HG03103 (cell line): ENCODE measurements at regions not wholly inside any gene's neighbourhood (a gene's known extent, or its start where the extent isn't known, plus 50 kb on each side); places are given as distances from the start of the nearest gene placed in this dataset.

ENCODE experiments used
- ATAC-seq: cut with Tn5 transposase; IDR thresholded peaks from one replicate; pipeline ENCODE4 v1.9.1; 2021; ENCODE audit warnings: low read depth; ENCODE audit not compliant: unreplicated experiment

- ATAC-seq: no peak
These were observed 248.3 kb upstream of the GATB start for GRCh38 chr4:152009031-152009670.

GRCh38 chr4:152007111-152007510 lies 246.3 kb upstream of the GATB start:
- ATAC-seq: no peak

- no peak for ATAC-seq
These were observed 244.0 kb upstream of the GATB start for GRCh38 chr4:152004801-152005200.

GRCh38 chr4:152000518-152000917 lies 239.7 kb upstream of the GATB start:
- no peak for ATAC-seq

GRCh38 chr4:151998723-151999122 lies 237.9 kb upstream of the GATB start:
- ATAC-seq: no peak

- no peak for ATAC-seq
These were observed 236.7 kb upstream of the GATB start for GRCh38 chr4:151997461-151997860.

GRCh38 chr4:151994429-151994828 lies 233.6 kb upstream of the GATB start:
- ATAC-seq: no peak

- no peak for ATAC-seq
These were observed 232.7 kb upstream of the GATB start for GRCh38 chr4:151993521-151993920.

GRCh38 chr4:151992332-151993154 lies 231.7 kb upstream of the GATB start:
- no peak for ATAC-seq

- ATAC-seq: no peak
These were observed 231.0 kb upstream of the GATB start for GRCh38 chr4:151991884-151992167.

GRCh38 chr4:151991001-151991883 lies 230.4 kb upstream of the GATB start:
- ATAC-seq: no peak

- ATAC-seq: no peak
These were observed 229.4 kb upstream of the GATB start for GRCh38 chr4:151990201-151990600.

GRCh38 chr4:151988591-151988990 lies 227.8 kb upstream of the GATB start:
- ATAC-seq: no peak

- ATAC-seq: no peak
These were observed 226.8 kb upstream of the GATB start for GRCh38 chr4:151987606-151988005.

- ATAC-seq: no peak
These were observed 223.0 kb upstream of the GATB start for GRCh38 chr4:151983854-151984253.

GRCh38 chr4:151979819-151980218 lies 219.0 kb upstream of the GATB start:
- ATAC-seq: no peak

- no peak for ATAC-seq
These were observed 207.8 kb upstream of the GATB start for GRCh38 chr4:151968643-151969042.

GRCh38 chr4:151967074-151967473 lies 206.3 kb upstream of the GATB start:
- no peak for ATAC-seq

- no peak for ATAC-seq
These were observed 201.5 kb upstream of the GATB start for GRCh38 chr4:151962138-151962823.

- ATAC-seq: no peak
These were observed 200.6 kb upstream of the GATB start for GRCh38 chr4:151961456-151961855.
